ENCODE measurements at regions not wholly inside any gene's neighbourhood (a gene's known extent, or its start where the extent isn't known, plus 50 kb on each side); places are given as distances from the start of the nearest gene placed in this dataset.

- Histone ChIP-seq H3K9me3 (ENCODE audit: control insufficient read depth, low read length) (no peaks in the 10 kb centered on the region), H3K27ac (ENCODE audit: low read depth in 1 of 2, low read length in 2 of 2) (no peak overlapping the region), H3K36me3 (ENCODE audit: control insufficient read depth in 1 of 2, insufficient read depth in 2 of 2, low read length in 1 of 2) (no peaks in the 10 kb centered on the region), H3K4me1 (ENCODE audit: control insufficient read depth in 1 of 2, insufficient read depth in 2 of 2, low read length in 2 of 2) (no peaks in the 10 kb centered on the region), H3K27me3 (ENCODE audit: control insufficient read depth in 1 of 2, insufficient read depth in 2 of 2, low read length in 1 of 2) (no peaks in the 10 kb centered on the region), H3K4me3 (ENCODE audit: low read length in 2 of 2) (no peak overlapping the region)
- no peak for DNase-seq
- WGBS, 2 donors = 68 to 72% methylated on average over 2 of the region's 2 CpGs
- no peak for ATAC-seq (ENCODE audit: low FRiP score)
- intact Hi-C loops (cut with DNase I) = no loop called here
Measured at GRCh38 chrX:6885909-6886308, 261.6 kb upstream of the STS start.

DNA sequence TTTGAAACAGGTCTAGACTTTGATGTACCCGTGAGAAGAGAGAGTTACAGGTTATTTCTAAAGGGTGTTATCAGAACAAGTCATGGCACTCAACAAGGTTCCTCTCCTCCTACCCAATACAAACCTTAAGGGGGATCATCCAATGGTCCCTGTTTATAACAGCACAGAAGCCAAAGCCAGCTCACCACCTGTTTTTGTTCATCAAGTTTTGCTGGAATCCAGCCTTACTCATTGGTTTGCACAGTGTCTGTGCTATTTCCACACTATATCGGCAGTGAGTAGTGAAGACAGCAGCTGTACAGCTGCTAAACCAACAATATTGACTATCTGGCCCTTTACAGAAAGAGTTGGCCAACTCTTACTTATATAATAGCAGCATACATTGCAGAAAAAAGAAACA is 262.1 kb upstream of the STS start:
- no peak overlapping the region for H3K27ac ChIP-seq (ENCODE audit: low read depth in 1 of 2, low read length in 2 of 2)
- 67 to 91% methylated on average over 2 of the region's 2 CpGs for WGBS, 2 donors

DNA sequence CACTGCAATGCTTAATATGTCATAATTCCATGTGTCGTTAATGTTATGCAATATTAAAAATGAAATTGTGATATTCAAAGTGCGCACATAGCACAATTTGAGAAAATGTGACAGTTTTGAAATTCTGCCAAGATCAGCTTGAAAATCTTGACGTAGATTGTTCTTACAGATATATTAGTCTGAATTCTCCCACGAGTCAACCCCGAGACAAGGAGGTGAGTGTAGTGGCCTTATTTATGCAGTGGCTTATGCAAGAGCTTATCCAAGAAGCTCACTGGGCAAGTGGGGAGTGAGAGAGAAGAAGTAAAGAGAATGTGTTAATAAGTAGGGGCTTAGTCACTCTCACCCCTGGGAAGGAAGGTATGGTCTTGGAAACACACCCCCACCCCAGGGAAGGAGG is 286.1 kb upstream of the STS start:
- Histone ChIP-seq H3K27ac (ENCODE audit: low read depth in 1 of 2, low read length in 2 of 2) (no peak overlapping the region), H3K27me3 (ENCODE audit: control insufficient read depth in 1 of 2, insufficient read depth in 2 of 2, low read length in 1 of 2) (no peaks in the 10 kb centered on the region), H3K4me1 (ENCODE audit: control insufficient read depth in 1 of 2, insufficient read depth in 2 of 2, low read length in 2 of 2) (no peaks in the 10 kb centered on the region), H3K9me3 (ENCODE audit: control insufficient read depth, low read length) (no peaks in the 10 kb centered on the region), H3K36me3 (ENCODE audit: control insufficient read depth in 1 of 2, insufficient read depth in 2 of 2, low read length in 1 of 2) (no peaks in the 10 kb centered on the region), H3K4me3 (ENCODE audit: low read length in 2 of 2) (no peak overlapping the region)
- 19 to 42% methylated on average over 5 of the region's 5 CpGs for WGBS, 2 donors
- no peak for DNase-seq
- no peak for ATAC-seq (ENCODE audit: low FRiP score)
- intact Hi-C loops (cut with DNase I) = no loop called here

More for the DNA sequence above, 262.1 kb upstream of the STS start:
- no peak overlapping the region for H3K4me3 ChIP-seq (ENCODE audit: low read length in 2 of 2)
- DNase-seq (no peak), ATAC-seq (ENCODE audit: low FRiP score) (no peak)
- no peaks in the 10 kb centered on the region for H3K36me3 ChIP-seq (ENCODE audit: control insufficient read depth in 1 of 2, insufficient read depth in 2 of 2, low read length in 1 of 2)
- H3K27me3 ChIP-seq (ENCODE audit: control insufficient read depth in 1 of 2, insufficient read depth in 2 of 2, low read length in 1 of 2) = no peaks in the 10 kb centered on the region
- H3K9me3 ChIP-seq (ENCODE audit: control insufficient read depth, low read length) = no peaks in the 10 kb centered on the region
- no peaks in the 10 kb centered on the region for H3K4me1 ChIP-seq (ENCODE audit: control insufficient read depth in 1 of 2, insufficient read depth in 2 of 2, low read length in 2 of 2)
- intact Hi-C loops (cut with DNase I) = no loop called here

GRCh38 chrX:6857749-6858148 is 289.8 kb upstream of the STS start:
- H3K9me3 ChIP-seq (ENCODE audit: control insufficient read depth, low read length) = no peaks in the 10 kb centered on the region
- no peaks in the 10 kb centered on the region for H3K4me1 ChIP-seq (ENCODE audit: control insufficient read depth in 1 of 2, insufficient read depth in 2 of 2, low read length in 2 of 2)
- DNase-seq (no peak), ATAC-seq (ENCODE audit: low FRiP score) (no peak)
- H3K36me3 ChIP-seq (ENCODE audit: control insufficient read depth in 1 of 2, insufficient read depth in 2 of 2, low read length in 1 of 2) = no peaks in the 10 kb centered on the region
- intact Hi-C loops (cut with DNase I) = no loop called here
- WGBS, 2 donors = 90% methylated on average over 2 of the region's 2 CpGs
- no peaks in the 10 kb centered on the region for H3K27me3 ChIP-seq (ENCODE audit: control insufficient read depth in 1 of 2, insufficient read depth in 2 of 2, low read length in 1 of 2)
- no peak overlapping the region for H3K27ac ChIP-seq (ENCODE audit: low read depth in 1 of 2, low read length in 2 of 2)
- H3K4me3 ChIP-seq (ENCODE audit: low read length in 2 of 2) = no peak overlapping the region

GRCh38 chrX:6856471-6856870 is 291.0 kb upstream of the STS start:
- no peaks in the 10 kb centered on the region for H3K36me3 ChIP-seq (ENCODE audit: control insufficient read depth in 1 of 2, insufficient read depth in 2 of 2, low read length in 1 of 2)
- H3K4me3 ChIP-seq (ENCODE audit: low read length in 2 of 2) = no peak overlapping the region
- no peak overlapping the region for H3K27ac ChIP-seq (ENCODE audit: low read depth in 1 of 2, low read length in 2 of 2)
- no peaks in the 10 kb centered on the region for H3K9me3 ChIP-seq (ENCODE audit: control insufficient read depth, low read length)
- ATAC-seq (ENCODE audit: low FRiP score) (no peak), DNase-seq (no peak)
- WGBS, 2 donors = 70 to 83% methylated on average over 6 of the region's 6 CpGs
- no peaks in the 10 kb centered on the region for H3K4me1 ChIP-seq (ENCODE audit: control insufficient read depth in 1 of 2, insufficient read depth in 2 of 2, low read length in 2 of 2)
- intact Hi-C loops (cut with DNase I) = no loop called here
- no peaks in the 10 kb centered on the region for H3K27me3 ChIP-seq (ENCODE audit: control insufficient read depth in 1 of 2, insufficient read depth in 2 of 2, low read length in 1 of 2)

- intact Hi-C loops (cut with DNase I) = no loop called here
- WGBS, 2 donors = 85 to 91% methylated on average over 3 of the region's 3 CpGs
- no peak overlapping the region for H3K27ac ChIP-seq (ENCODE audit: low read depth in 1 of 2, low read length in 2 of 2)
- DNase-seq (no peak), ATAC-seq (ENCODE audit: low FRiP score) (no peak)
- no peaks in the 10 kb centered on the region for H3K9me3 ChIP-seq (ENCODE audit: control insufficient read depth, low read length)
- no peak overlapping the region for H3K4me3 ChIP-seq (ENCODE audit: low read length in 2 of 2)
- no peaks in the 10 kb centered on the region for H3K4me1 ChIP-seq (ENCODE audit: control insufficient read depth in 1 of 2, insufficient read depth in 2 of 2, low read length in 2 of 2)
- no peaks in the 10 kb centered on the region for H3K36me3 ChIP-seq (ENCODE audit: control insufficient read depth in 1 of 2, insufficient read depth in 2 of 2, low read length in 1 of 2)
- no peaks in the 10 kb centered on the region for H3K27me3 ChIP-seq (ENCODE audit: control insufficient read depth in 1 of 2, insufficient read depth in 2 of 2, low read length in 1 of 2)
Measured at GRCh38 chrX:6852869-6853268, 294.6 kb upstream of the STS start.

GRCh38 chrX:6852121-6852520 is 295.4 kb upstream of the STS start:
- H3K4me1 ChIP-seq (ENCODE audit: control insufficient read depth in 1 of 2, insufficient read depth in 2 of 2, low read length in 2 of 2) = no peaks in the 10 kb centered on the region

GRCh38 chrX:6851140-6851539 is 296.4 kb upstream of the STS start:
- Histone ChIP-seq H3K36me3 (ENCODE audit: control insufficient read depth in 1 of 2, insufficient read depth in 2 of 2, low read length in 1 of 2) (no peaks in the 10 kb centered on the region), H3K4me3 (ENCODE audit: low read length in 2 of 2) (no peak overlapping the region), H3K4me1 (ENCODE audit: control insufficient read depth in 1 of 2, insufficient read depth in 2 of 2, low read length in 2 of 2) (no peaks in the 10 kb centered on the region), H3K27ac (ENCODE audit: low read depth in 1 of 2, low read length in 2 of 2) (no peak overlapping the region), H3K27me3 (ENCODE audit: control insufficient read depth in 1 of 2, insufficient read depth in 2 of 2, low read length in 1 of 2) (no peaks in the 10 kb centered on the region), H3K9me3 (ENCODE audit: control insufficient read depth, low read length) (no peaks in the 10 kb centered on the region)
- intact Hi-C loops (cut with DNase I) = no loop called here
- ATAC-seq (ENCODE audit: low FRiP score) = no peak
- DNase-seq = no peak
- WGBS, 2 donors = 91% methylated on average over 4 of the region's 4 CpGs

More at GRCh38 chrX:6852121-6852520, 295.4 kb upstream of the STS start:
- 67 to 77% methylated on average over 1 of the region's 1 CpG for WGBS, 2 donors
- DNase-seq = no peak
- no peak for ATAC-seq (ENCODE audit: low FRiP score)
- Histone ChIP-seq H3K36me3 (ENCODE audit: control insufficient read depth in 1 of 2, insufficient read depth in 2 of 2, low read length in 1 of 2) (no peaks in the 10 kb centered on the region), H3K27me3 (ENCODE audit: control insufficient read depth in 1 of 2, insufficient read depth in 2 of 2, low read length in 1 of 2) (no peaks in the 10 kb centered on the region), H3K4me3 (ENCODE audit: low read length in 2 of 2) (no peak overlapping the region), H3K27ac (ENCODE audit: low read depth in 1 of 2, low read length in 2 of 2) (no peak overlapping the region), H3K9me3 (ENCODE audit: control insufficient read depth, low read length) (no peaks in the 10 kb centered on the region)
- intact Hi-C loops (cut with DNase I) = no loop called here

DNA sequence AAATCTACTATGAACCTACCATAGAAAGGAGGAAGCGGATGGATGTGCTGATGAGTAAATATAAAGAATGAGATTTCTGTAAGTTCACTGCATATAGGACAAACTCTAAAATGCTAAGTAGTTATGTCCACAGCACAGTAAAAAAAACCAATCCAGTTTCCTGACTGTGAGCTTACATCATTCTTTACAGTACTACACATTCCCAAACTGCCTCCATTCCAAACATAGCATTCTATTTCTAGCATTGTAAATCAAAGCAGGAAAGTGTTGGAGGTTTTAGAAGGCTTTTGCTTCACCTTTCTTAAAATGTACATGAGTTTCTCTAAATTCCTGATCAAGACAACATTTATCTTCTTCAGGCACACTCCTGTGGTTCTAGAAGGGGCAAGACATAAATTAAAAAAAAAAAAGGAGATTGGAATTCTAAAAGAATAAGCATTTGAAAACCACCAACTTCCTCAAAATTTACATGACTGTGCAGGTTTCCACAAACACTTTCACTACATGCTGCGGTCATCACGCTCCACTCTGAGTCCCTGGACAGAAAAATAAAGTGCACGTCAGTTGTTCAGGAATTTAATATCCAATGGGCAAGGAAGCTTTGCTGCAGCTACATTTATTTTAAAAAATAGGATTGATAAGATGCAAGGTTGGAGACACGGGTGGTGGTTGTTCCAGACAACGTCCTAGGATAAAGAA is 297.6 kb upstream of the STS start:
- no peak overlapping the region for H3K27ac ChIP-seq (ENCODE audit: low read depth in 1 of 2, low read length in 2 of 2)
- no peaks in the 10 kb centered on the region for H3K9me3 ChIP-seq (ENCODE audit: control insufficient read depth, low read length)
- ATAC-seq (ENCODE audit: low FRiP score) (no peak), DNase-seq (no peak)
- no peaks in the 10 kb centered on the region for H3K27me3 ChIP-seq (ENCODE audit: control insufficient read depth in 1 of 2, insufficient read depth in 2 of 2, low read length in 1 of 2)
- no peaks in the 10 kb centered on the region for H3K36me3 ChIP-seq (ENCODE audit: control insufficient read depth in 1 of 2, insufficient read depth in 2 of 2, low read length in 1 of 2)
- H3K4me1 ChIP-seq (ENCODE audit: control insufficient read depth in 1 of 2, insufficient read depth in 2 of 2, low read length in 2 of 2) = no peaks in the 10 kb centered on the region
- WGBS, 2 donors = 5 to 11% methylated on average over 6 of the region's 6 CpGs
- no peak overlapping the region for H3K4me3 ChIP-seq (ENCODE audit: low read length in 2 of 2)
- intact Hi-C loops (cut with DNase I) = no loop called here
